Liver (tissue), 8 donors: ENCODE measurements at regions not wholly inside any gene's neighbourhood (a gene's known extent, or its start where the extent isn't known, plus 50 kb on each side); places are given as distances from the start of the nearest gene placed in this dataset.

ENCODE experiments used
- DNase-seq: peaks from one replicate; pipeline ENCODE4 v3.0.0-alpha.2; 2017; ENCODE audit warnings: low spot score
- H3K27ac ChIP-seq, 2 donors: one replicate each; pipeline ENCODE4 v1.7.0; 2013; ENCODE audit warnings: inconsistent platforms in 2 of 2, low read length in 2 of 2, control low read depth in 1 of 2, low read depth in 1 of 2, mild to moderate bottlenecking in 1 of 2
- H3K27me3 ChIP-seq, 4 donors: one replicate each; pipeline versions ENCODE4 v1.6.1 to v1.7.0; 2013; ENCODE audit warnings: low read length in 3 of 4, inconsistent platforms in 1 of 4, mild to moderate bottlenecking in 1 of 4, moderate library complexity in 1 of 4; ENCODE audit not compliant: control insufficient read depth in 4 of 4, insufficient read depth in 4 of 4
- H3K36me3 ChIP-seq, 4 donors: one replicate each; pipeline versions ENCODE4 v1.6.1 to v1.7.0; 2013; ENCODE audit warnings: low read length in 3 of 4, mild to moderate bottlenecking in 3 of 4, low read depth in 1 of 4, moderate library complexity in 1 of 4; ENCODE audit not compliant: control insufficient read depth in 4 of 4, insufficient read depth in 3 of 4
- H3K4me1 ChIP-seq, 4 donors: one replicate each; pipeline versions ENCODE4 v1.6.1 to v1.7.0; 2013; ENCODE audit warnings: low read length in 3 of 4, mild to moderate bottlenecking in 3 of 4, moderate library complexity in 1 of 4; ENCODE audit not compliant: control insufficient read depth in 4 of 4, insufficient read depth in 4 of 4
- H3K4me3 ChIP-seq, 3 donors: one replicate each; pipeline versions ENCODE4 v1.6.1 to v1.7.0; 2013; ENCODE audit warnings: low read length in 3 of 3, control low read depth in 1 of 3, low read depth in 1 of 3, mild to moderate bottlenecking in 1 of 3
- H3K9ac ChIP-seq, 2 donors: one replicate each; pipeline ENCODE4 v1.7.0; 2013; ENCODE audit warnings: low read length in 2 of 2, mild to moderate bottlenecking in 2 of 2, moderate library complexity in 2 of 2, control low read depth in 1 of 2, low read depth in 1 of 2
- H3K9me3 ChIP-seq, 4 donors: one replicate each; pipeline versions ENCODE4 v1.6.1 to v1.7.0; 2013; ENCODE audit warnings: low read length in 3 of 4; ENCODE audit not compliant: control insufficient read depth in 4 of 4
- ATF3 ChIP-seq: IDR thresholded peaks from 2 replicates; pipeline ENCODE4 v1.6.1; 2016; ENCODE audit warnings: antibody characterized with exemption
- CTCF ChIP-seq: fragments of 150-350 bp; IDR thresholded peaks from 2 replicates; pipeline ENCODE4 v1.5.1; 2017; ENCODE audit warnings: improper control_type of control experiment, low read depth, low read length; ENCODE audit not compliant: missing input control
- EGR1 ChIP-seq, 2 donors: IDR thresholded peaks; 2 replicates each; pipeline ENCODE4 v1.6.1; 2016 to 2018; ENCODE audit warnings: antibody characterized with exemption in 2 of 2, low read depth in 2 of 2
- FOXA1 ChIP-seq: IDR thresholded peaks from 2 replicates; pipeline ENCODE4 v1.6.1; 2016; ENCODE audit warnings: antibody characterized with exemption
- FOXA2 ChIP-seq: IDR thresholded peaks from 2 replicates; pipeline ENCODE4 v1.6.1; 2016; ENCODE audit warnings: antibody characterized with exemption
- GABPA ChIP-seq, 2 donors: IDR thresholded peaks in 1 of 2; conservative IDR thresholded peaks in 1 of 2; 2 replicates each; pipeline ENCODE4 v1.6.1; 2016; ENCODE audit warnings: antibody characterized with exemption in 2 of 2, mild to moderate bottlenecking in 1 of 2, moderate library complexity in 1 of 2
- HNF4A ChIP-seq, 2 donors: conservative IDR thresholded peaks; 2 replicates each; pipeline ENCODE4 v1.6.1; 2016; ENCODE audit warnings: antibody characterized with exemption in 2 of 2, mild to moderate bottlenecking in 2 of 2
- HNF4G ChIP-seq: IDR thresholded peaks from 2 replicates; pipeline ENCODE4 v1.6.1; 2016; ENCODE audit warnings: antibody characterized with exemption
- JUND ChIP-seq, 2 donors: IDR thresholded peaks; 2 replicates each; pipeline ENCODE4 v1.6.1; 2016; ENCODE audit warnings: antibody characterized with exemption in 2 of 2
- MAX ChIP-seq: IDR thresholded peaks from 2 replicates; pipeline ENCODE4 v1.6.1; 2016; ENCODE audit warnings: antibody characterized with exemption
- NR2F2 ChIP-seq: IDR thresholded peaks from 2 replicates; pipeline ENCODE4 v1.6.1; 2016; ENCODE audit warnings: antibody characterized with exemption
- RAD21 ChIP-seq, 2 donors: IDR thresholded peaks; 2 replicates each; pipeline ENCODE4 v1.6.1; 2016; ENCODE audit warnings: antibody characterized with exemption in 2 of 2, mild to moderate bottlenecking in 2 of 2
- REST ChIP-seq: IDR thresholded peaks from 2 replicates; pipeline ENCODE4 v1.6.1; 2016; ENCODE audit warnings: antibody characterized with exemption, mild to moderate bottlenecking
- RXRA ChIP-seq, 2 donors: IDR thresholded peaks; 2 replicates each; pipeline ENCODE4 v1.6.1; 2017 to 2018; ENCODE audit warnings: antibody characterized with exemption in 2 of 2, mild to moderate bottlenecking in 1 of 2
- SP1 ChIP-seq: IDR thresholded peaks from 2 replicates; pipeline ENCODE4 v1.6.1; 2018; ENCODE audit warnings: antibody characterized with exemption, mild to moderate bottlenecking
- TAF1 ChIP-seq: conservative IDR thresholded peaks from 2 replicates; pipeline ENCODE4 v1.6.1; 2016; ENCODE audit warnings: antibody characterized with exemption, mild to moderate bottlenecking
- YY1 ChIP-seq: IDR thresholded peaks from 2 replicates; pipeline ENCODE4 v1.6.1; 2016; ENCODE audit warnings: antibody characterized with exemption, mild to moderate bottlenecking
- ZBTB33 ChIP-seq: IDR thresholded peaks from 2 replicates; pipeline ENCODE4 v1.6.1; 2016; ENCODE audit warnings: antibody characterized with exemption
- WGBS: extraction: QIAGEN DNeasy Blood & Tissue Kit; methylation state at CpG from one replicate; pipeline ENCODE4 v1.1.7; 2013; 5-methylcytosine and 5-hydroxymethylcytosine counted together
- donor health status: healthy.
- donor health status: healthy.
- donor health status: healthy.
- donor health status: healthy.
- donor health status: healthy.

GRCh38 chr21:41100826-41101550 is 67.0 kb upstream of the BACE2 start:
- WGBS, result 67% methylated on average over 4 of the region's 4 CpGs
- DNase-seq, result no peak

More at GRCh38 chr21:41100826-41101550, 67.0 kb upstream of the BACE2 start:
- no peaks in the 10 kb centered on the region for H3K36me3 ChIP-seq
- H3K4me1 ChIP-seq, result no peaks in the 10 kb centered on the region
- peaks cover 0 to 3% (median under 1%) of the 10 kb centered on the region in 4 donors for H3K9me3 ChIP-seq
- H3K4me3 ChIP-seq, result no peak overlapping the region
- H3K27me3 ChIP-seq, result no peaks in the 10 kb centered on the region
- H3K9ac ChIP-seq, result no peak overlapping the region
- TF ChIP-seq ATF3, result no peak
- TF ChIP-seq HNF4G, result no peak
- TF ChIP-seq REST, result no peak
- TF ChIP-seq RAD21 (IDR thresholded peaks at IDR 0.05), result no peak
- no peak for TF ChIP-seq FOXA2
- no peak for TF ChIP-seq MAX
- TF ChIP-seq NR2F2, result no peak
- no peak for TF ChIP-seq RXRA (IDR thresholded peaks at IDR 0.05)
- no peak for TF ChIP-seq CTCF
- TF ChIP-seq FOXA1, result no peak
- TF ChIP-seq TAF1, result no peak
- no peak for TF ChIP-seq HNF4A (conservative IDR thresholded peaks at IDR 0.05)
- no peak for TF ChIP-seq EGR1 (IDR thresholded peaks at IDR 0.05; ENCODE audit: low read depth in 2 of 2)
- no peak for TF ChIP-seq ZBTB33
- TF ChIP-seq JUND (IDR thresholded peaks at IDR 0.05), result no peak
- no peak for TF ChIP-seq YY1
- no peak for TF ChIP-seq GABPA (IDR thresholded peaks at IDR 0.05 in 1 of 2, conservative IDR thresholded peaks at IDR 0.05 in 1 of 2)
- no peak for TF ChIP-seq SP1
- no peak overlapping the region for H3K27ac ChIP-seq
